ENCODE measurements at regions not wholly inside any gene's neighbourhood (a gene's known extent, or its start where the extent isn't known, plus 50 kb on each side); places are given as distances from the start of the nearest gene placed in this dataset.
A peak's percentile ranks its signal among the peaks of the same experiment; 100 is the strongest.
"Not testable (repeated sequence)": the region's sequence is repeated elsewhere in the genome, so short reads cannot be mapped to it uniquely, and the experiment has no call there.

DNA sequence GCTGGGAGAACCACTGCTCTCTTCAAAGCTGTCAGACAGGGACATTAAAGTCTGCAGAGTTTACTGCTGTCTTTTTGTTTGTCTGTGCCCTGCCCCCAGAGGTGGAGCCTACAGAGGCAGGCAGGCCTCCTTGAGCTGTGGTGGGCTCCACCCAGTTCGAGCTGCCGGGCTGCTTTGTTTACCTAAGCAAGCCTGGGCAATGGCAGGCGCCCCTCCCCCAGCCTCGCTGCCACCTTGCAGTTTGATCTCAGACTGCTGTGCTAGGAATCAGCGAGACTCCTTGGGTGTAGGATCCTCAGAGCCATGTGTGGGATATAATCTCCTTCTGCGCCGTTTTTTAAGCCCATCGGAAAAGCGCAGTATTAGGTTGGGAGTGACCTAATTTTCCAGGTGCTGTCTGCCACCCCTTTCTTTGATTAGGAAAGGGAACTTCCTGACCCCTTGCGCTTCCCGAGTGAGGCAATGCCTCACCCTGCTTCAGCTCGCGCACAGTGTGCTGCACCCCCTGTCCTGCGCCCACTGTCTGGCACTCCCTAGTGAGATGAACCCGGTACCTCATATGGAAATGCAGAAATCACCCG is 298.3 kb upstream of the MIS18BP1 start:
- DNase-seq: not testable (repeated sequence)

GRCh38 chr14:45531022-45531421 is 278.0 kb upstream of the MIS18BP1 start:
- no peak for DNase-seq

DNA sequence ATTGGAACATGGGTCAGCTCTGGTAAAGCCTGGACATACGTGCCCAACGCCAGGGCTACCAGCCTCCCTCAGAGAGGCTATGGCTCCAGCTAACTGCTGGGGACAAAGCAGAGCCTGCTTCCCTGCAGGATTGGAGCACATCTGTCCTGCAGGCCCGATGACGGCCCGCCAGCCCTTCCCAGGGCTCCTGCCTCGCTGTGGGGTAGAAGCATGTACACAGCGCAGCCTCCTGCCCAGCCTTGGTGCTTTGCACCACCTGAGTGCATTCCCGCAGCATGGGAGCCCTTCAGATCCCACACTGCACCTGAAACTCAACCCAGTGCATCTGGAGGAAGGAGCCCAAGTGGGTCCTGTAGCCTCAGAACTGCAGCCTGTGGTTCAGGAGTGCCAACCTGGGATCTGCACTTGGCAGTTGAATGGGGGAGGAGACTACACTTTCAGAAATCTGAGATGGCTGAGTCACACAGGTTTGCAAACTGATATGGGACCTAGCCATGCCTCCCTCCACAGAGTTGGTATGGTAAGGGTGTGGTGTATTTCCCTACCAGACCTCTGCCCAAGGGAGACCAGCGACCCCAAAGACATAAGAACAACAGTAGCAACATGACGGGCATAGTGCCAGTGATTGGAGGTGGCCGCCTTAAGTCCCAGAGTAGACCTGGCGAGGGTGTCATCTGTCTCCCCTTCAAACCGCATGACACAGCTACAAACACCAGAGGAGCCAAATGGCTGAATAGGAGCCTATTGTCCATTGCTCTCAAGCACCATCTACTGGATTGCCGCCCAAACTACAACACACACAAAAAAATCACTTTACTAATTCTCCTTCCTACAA is 273.9 kb upstream of the MIS18BP1 start:
- no peak for DNase-seq

DNA sequence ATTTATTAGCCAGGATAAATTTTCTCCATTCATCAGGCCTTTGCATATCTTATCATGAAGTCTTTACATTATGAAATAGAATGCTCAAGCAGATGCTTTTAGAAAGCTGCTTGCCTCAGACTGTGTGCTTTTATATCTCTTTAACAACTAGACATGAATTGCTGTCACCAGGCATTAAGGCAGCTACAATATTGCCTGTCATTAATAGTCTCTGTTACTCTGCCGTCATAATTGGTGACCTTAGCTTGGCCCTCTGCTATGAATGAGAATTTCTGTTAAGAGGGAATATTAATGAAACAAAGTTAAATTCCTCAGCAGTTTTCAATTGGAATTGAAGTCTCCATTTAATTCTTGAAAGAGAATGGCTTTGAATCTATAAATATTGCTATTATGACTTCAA is 266.8 kb upstream of the MIS18BP1 start:
- DNase-seq: no peak

DNA sequence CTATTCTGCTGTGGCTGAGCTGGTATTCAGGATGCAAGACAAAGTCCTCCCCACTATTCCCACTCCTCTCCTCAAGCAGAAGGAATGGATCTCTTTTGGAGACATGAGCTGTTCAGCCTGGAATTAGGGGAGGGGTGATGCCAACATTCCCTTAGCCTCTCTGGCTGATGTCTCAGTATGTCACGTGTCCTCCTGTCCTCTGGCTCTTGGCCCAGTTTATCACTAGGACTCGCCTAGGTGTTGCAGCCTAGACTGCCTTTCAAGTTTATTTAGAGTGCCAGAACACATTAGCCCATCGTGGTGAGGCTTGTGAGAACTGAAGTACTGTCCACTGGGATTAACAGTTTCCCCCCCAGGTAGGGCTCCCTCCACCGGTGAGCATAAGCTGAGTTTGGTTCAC is 239.9 kb upstream of the MIS18BP1 start:
- no peak for DNase-seq

DNA sequence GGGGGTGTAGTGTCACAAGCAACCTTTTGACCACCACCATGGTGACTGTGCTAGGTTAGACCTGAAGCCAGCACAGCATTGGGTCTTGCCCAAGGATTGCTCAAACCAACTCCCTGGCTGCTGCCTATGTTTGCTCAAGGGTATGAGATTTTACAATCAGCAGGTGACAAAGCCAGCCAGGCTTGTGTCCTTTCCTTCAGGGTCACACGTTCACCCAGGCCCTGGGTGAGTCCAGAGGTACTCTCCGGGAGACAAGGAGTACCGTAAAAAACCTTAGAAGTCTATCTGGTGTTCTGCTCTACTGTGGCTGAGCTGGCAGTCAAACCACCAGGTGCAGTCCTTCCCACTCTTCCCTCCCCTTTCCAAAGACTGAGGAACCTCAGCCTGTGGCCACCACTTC is 238.9 kb upstream of the MIS18BP1 start:
- DNase-seq: no peak

GRCh38 chr14:45486599-45486998 is 233.6 kb upstream of the MIS18BP1 start:
- DNase-seq: no peak

DNA sequence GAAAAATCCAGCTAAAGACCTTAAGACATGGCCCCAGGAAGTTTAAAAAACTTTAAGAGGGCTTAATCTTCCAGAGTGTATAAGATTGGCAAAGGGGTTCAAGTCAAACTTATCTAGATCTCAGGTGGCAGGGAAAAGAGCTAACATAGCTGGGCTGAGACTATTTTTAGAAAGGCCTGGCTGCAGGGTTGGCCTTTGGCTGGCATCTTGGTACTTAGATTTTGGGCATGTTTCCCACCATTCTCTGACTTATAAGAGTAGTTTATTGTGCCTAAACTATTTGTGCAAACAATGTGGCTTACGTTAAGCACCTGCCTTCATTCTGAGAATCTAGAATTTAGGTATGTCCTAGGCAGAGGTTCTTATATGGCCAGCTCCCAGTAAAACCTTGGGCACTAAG is 214.0 kb upstream of the MIS18BP1 start:
- DNase-seq: no peak

DNA sequence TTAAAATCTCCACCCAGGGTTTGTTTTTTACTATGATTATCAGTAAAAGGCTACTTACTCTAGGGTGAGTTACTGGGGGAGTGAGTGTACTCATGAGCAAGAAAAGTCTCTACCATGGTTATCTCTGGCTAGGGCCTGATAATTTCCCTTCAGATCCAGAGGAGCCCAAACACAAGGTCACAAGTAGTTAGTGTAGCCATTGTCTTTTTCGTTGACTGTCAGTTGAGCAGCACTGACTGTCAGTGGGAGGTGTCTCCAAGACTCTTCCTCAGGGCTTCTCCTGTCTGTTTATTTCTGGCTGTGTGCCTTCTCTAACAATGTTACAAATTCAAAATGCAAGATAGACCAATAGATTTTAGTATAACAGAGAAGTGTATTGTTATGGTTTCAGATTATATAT is 181.2 kb upstream of the MIS18BP1 start:
- no peak for DNase-seq

DNA sequence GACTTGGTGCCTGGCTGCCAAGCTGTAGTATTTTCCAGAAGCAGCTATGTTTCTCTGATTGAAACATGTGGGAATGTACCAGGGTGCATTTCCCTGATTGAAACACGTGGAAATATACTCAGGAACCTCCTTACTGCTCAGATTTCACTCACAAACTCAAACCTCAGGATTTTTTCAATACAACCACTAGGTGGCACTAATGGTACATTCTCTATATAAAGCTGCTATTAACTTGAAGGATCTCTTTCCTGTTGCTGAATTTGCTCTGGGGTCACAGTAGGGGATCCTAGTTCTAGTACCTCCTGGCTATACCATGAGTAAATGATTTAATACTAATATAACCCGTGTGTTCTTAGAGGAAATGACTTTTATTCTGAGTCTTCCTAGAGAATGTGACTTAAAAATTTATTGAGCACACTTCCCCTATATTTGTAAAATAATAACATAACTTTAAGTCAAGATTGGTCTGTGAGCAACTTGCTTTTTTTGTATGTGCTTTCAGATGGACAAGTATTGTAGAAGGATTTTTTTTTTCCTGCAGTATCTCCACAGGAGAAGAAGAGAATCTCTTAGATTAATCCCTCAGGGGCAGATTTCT is 173.8 kb upstream of the MIS18BP1 start:
- peak; percentile 22 for DNase-seq

DNA sequence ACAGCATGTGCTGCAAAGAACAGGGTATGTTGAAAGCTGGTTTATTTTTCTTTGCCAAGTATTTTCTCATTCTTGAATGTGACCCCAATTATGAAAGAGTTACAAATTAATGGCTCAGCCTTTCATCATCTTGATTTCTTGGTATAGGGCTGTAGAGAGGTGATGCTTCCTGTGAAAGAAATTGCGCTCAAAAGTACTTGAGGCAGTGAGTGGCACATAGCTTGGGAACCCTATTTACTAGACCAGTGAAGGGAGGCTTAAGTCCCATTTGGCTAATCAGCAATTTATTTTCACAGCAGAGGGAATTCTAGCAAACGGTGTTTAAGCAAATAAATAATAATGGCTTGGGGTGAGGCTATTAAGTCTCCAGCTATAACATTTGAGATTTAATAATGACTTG is 153.9 kb upstream of the MIS18BP1 start:
- no peak for DNase-seq

GRCh38 chr14:45400950-45401640 is 148.1 kb upstream of the MIS18BP1 start:
- no peak for DNase-seq

DNA sequence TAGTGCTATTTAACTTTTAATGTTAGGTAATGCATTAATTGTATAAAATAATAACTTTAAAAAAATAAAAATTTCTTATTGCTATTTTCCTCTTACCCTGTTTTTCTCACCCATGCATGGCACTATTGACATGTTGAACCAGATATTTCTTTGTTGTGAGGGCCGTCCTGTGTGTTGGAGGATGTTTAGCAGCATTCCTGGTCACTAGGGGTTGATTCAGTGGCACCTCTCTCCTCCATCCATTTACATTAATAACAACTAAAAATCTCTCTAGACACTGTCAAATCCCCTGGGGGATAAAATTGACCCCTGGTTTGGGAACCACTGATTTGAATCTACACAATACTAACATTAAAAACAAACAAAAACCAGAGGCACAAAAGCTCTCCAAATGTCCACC is 147.5 kb upstream of the MIS18BP1 start:
- DNase-seq: no peak

DNA sequence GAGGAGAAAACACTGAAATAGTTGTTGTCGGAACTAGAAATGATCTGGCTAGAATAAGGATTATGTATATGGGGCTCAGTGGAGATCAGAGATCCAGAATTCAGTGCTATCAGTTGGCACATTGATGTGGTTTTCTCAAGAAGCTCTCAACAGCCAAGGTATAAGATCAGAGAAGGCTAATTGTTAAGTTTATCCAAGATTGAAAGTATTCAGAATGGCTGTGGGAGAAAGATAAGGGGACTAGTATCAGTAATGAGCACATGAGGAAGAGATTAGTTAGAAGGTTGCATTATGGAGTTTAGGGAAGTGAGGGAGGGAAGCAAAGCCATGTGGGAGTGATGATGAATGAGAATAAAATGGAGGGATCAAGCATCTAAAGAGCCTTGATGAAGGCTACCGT is 128.1 kb upstream of the MIS18BP1 start:
- DNase-seq: no peak

- DNase-seq: no peak
Observed at GRCh38 chr14:45377166-45377565, 124.2 kb upstream of the MIS18BP1 start.

DNA sequence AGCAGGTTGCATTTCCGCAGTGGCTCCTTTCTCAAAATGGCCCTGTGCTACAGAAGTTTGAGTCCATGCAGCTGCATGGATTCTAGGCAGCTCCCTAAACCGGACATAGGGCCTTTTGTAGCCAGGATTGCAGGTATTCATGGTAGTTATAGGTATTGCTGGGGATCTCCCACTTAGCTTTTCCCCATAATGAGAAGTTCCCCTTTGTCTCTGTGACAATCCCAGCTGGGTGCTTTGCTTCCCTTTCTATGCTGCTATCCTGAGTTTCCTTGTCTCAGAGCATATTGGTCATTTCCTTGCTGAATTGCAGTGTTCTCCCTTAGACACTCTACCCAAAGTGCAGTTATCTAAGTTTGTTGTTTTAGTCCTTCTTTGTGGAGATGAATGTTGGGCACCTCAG is 120.9 kb upstream of the MIS18BP1 start:
- no peak for DNase-seq

DNA sequence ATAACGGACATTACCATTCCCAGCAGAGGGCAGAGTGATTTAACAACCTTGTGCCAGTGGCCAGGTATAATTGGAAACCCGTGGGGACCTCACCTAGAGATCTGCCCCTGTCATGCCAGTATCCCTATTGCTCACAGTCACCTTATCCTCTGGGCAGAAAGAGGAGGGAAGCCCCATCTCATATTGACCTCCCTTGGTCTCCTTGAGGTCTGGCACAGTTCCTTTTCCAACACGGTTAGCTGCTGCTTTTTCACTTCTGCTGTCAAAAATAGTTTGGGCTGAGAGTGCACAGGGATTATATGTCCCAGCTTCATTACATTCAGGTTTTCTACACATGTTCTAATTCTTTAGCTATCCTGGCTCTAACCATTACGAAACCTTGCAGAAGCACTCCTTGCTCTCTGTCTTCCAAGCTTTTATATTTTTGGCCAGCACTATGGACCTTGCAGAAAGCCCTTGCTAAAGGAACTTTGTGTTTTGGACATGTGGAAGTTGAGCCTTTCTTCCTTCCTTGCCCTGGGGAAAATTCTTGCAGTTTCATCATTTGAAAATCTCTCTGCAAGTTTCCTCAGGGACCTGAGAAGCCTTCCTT is 111.7 kb upstream of the MIS18BP1 start:
- DNase-seq: no peak

DNA sequence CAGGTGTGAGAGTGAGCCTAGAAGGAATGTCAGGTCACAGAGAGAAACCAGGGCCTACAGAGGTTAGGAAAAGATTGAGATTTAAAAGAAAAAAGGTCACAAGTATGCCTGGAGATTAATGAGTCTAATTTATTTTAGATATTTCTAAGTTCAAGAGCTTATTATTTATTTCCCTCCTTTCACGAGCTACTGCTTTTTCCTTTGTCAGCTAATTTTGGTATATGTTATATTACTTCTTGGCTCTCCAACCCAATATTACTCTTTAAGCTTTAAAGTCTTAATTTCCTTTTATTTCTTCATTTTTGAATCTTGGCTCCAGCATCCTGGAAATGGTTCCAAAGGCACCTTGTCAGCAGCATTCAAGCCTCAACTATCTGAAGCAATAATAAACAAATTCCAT is 109.5 kb upstream of the MIS18BP1 start:
- DNase-seq: no peak

GRCh38 chr14:45361727-45362126 is 108.7 kb upstream of the MIS18BP1 start:
- DNase-seq: no peak

GRCh38 chr14:45359746-45360145 is 106.7 kb upstream of the MIS18BP1 start:
- DNase-seq: no peak

DNA sequence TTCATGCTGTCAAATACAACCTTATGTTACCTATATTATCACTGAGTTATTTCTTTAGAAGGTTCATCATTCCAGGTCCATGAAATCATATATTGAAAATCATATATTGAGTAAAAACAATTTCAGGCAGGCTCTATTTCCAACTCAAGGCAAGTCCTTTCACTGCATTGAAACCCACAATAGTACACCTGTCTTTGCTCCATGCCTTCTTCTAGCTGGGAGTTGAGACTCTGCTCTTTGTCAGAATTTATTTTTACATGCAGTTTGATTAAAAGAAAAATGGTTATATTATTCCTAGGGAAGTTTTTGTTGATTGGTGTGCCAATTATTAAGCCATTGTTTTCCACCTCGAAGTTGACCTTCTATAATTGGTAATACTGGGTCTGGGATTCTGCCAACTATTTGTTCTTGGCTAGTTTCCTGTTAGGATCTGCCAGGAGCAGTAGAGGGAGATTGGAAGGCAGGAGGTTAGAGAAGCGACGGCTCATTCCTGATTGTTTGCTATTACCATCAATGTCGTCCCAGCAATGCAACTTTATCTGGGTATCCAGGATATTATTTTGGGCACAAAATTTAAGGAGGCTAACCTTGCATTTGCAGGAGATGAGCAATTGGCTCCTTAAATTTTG is 79.5 kb upstream of the MIS18BP1 start:
- DNase-seq: no peak

GRCh38 chr14:45308745-45309397 is 55.9 kb upstream of the MIS18BP1 start:
- DNase-seq: no peak
